OCI-LY1 (cell line): ENCODE measurements at regions not wholly inside any gene's neighbourhood (a gene's known extent, or its start where the extent isn't known, plus 50 kb on each side); places are given as distances from the start of the nearest gene placed in this dataset.

Source experiments
- H2AFZ ChIP-seq: fragments of 200-600 bp; sonication (generic), shearing (Covaris generic); 2 replicates; pipeline ENCODE4 v1.6.0; 2014; ENCODE audit warnings: antibody characterized with exemption, mild to moderate bottlenecking, low read length
- H3F3A ChIP-seq: fragments of 200-600 bp; sonication (generic), shearing (Covaris generic); 2 replicates; pipeline ENCODE4 v1.6.0; 2014; ENCODE audit warnings: mild to moderate bottlenecking, antibody characterized with exemption, low read length, moderate library complexity; ENCODE audit not compliant: insufficient read depth
- H3K27ac ChIP-seq: fragments of 200-600 bp; sonication (generic); 2 replicates; pipeline ENCODE4 v1.5.1; 2014; ENCODE audit warnings: low read length, mixed run types, mild to moderate bottlenecking, low read depth; ENCODE audit not compliant: poor library complexity, severe bottlenecking
- H3K27me3 ChIP-seq: fragments of 200-600 bp; sonication (generic); 2 replicates; pipeline ENCODE4 v1.6.0; 2014; ENCODE audit warnings: antibody characterized with exemption, mild to moderate bottlenecking, low read length, moderate library complexity; ENCODE audit not compliant: insufficient read depth
- H3K36me3 ChIP-seq: fragments of 200-600 bp; sonication (generic); 2 replicates; pipeline ENCODE4 v1.6.1; 2014; ENCODE audit warnings: mild to moderate bottlenecking, antibody characterized with exemption, low read length, moderate library complexity, mixed read lengths; ENCODE audit not compliant: insufficient read depth
- H3K4me1 ChIP-seq: fragments of 200-600 bp; sonication (generic); 2 replicates; pipeline ENCODE4 v1.5.1; 2014; ENCODE audit warnings: mild to moderate bottlenecking, low read length, moderate library complexity; ENCODE audit not compliant: insufficient read depth, severe bottlenecking
- H3K4me2 ChIP-seq: fragments of 200-600 bp; sonication (generic), shearing (Covaris generic); 2 replicates; pipeline ENCODE4 v1.6.1; 2014; ENCODE audit warnings: low read length
- H3K4me3 ChIP-seq: fragments of 200-600 bp; sonication (generic); 2 replicates; pipeline ENCODE4 v1.5.1; 2014; ENCODE audit warnings: low read length, low read depth, mild to moderate bottlenecking, mixed read lengths; ENCODE audit not compliant: poor library complexity, severe bottlenecking
- H3K79me2 ChIP-seq: fragments of 200-600 bp; shearing (Covaris generic); 2 replicates; pipeline ENCODE4 v1.6.1; 2016; ENCODE audit warnings: mixed run types, low read length, mixed read lengths; ENCODE audit not compliant: insufficient read depth
- H3K9ac ChIP-seq: fragments of 200-600 bp; sonication (generic), shearing (Covaris generic); 2 replicates; pipeline ENCODE4 v1.6.1; 2014; ENCODE audit warnings: mild to moderate bottlenecking, low read length, mixed read lengths
- H3K9me2 ChIP-seq: fragments of 200-600 bp; sonication (generic), shearing (Covaris generic); 2 replicates; pipeline ENCODE4 v1.6.1; 2014; ENCODE audit warnings: low read depth, mild to moderate bottlenecking, low read length, mixed read lengths
- H3K9me3 ChIP-seq: fragments of 200-600 bp; shearing (Covaris generic); 2 replicates; pipeline ENCODE4 v1.6.1; 2014; ENCODE audit warnings: low read length, mixed read lengths
- H4K20me1 ChIP-seq: fragments of 200-600 bp; sonication (generic), shearing (Covaris generic); 2 replicates; pipeline ENCODE4 v1.6.0; 2016; ENCODE audit warnings: mild to moderate bottlenecking, low read length; ENCODE audit not compliant: insufficient read depth
- CTCF ChIP-seq: fragments of 200-600 bp; sonication (generic), shearing (Covaris generic); IDR thresholded peaks from 2 replicates; pipeline ENCODE4 v1.5.1; 2017; ENCODE audit warnings: mild to moderate bottlenecking, antibody characterized with exemption, low read length, moderate library complexity, mixed read lengths
- EZH2 ChIP-seq: fragments of 200-600 bp; sonication (generic), shearing (Covaris generic); IDR thresholded peaks from 2 replicates; pipeline ENCODE4 v1.8.0; 2017; ENCODE audit warnings: borderline replicate concordance, mixed run types, mild to moderate bottlenecking, antibody characterized with exemption, low read length, moderate library complexity, mixed read lengths

GRCh38 chr2:35461406-35461805 lies 894.2 kb upstream of the CRIM1 start:
- Histone ChIP-seq H3K36me3 (no peaks in the 10 kb centered on the region), H3K79me2 (no peaks in the 10 kb centered on the region), H3K4me1 (no peaks in the 10 kb centered on the region), H3K9me2 (no peaks in the 10 kb centered on the region), H3K27ac (no peak overlapping the region), H3F3A (no peaks in the 10 kb centered on the region), H3K27me3 (no peaks in the 10 kb centered on the region), H3K4me3 (no peak overlapping the region), H3K9ac (no peak overlapping the region), H3K4me2 (no peak overlapping the region), H2AFZ (no peak overlapping the region), H3K9me3 (no peaks in the 10 kb centered on the region), H4K20me1 (no peaks in the 10 kb centered on the region)
- TF ChIP-seq EZH2 (no peak), CTCF (no peak)

GRCh38 chr2:35454966-35455638 lies 900.5 kb upstream of the CRIM1 start:
- no peak for TF ChIP-seq EZH2
- Histone ChIP-seq H3K9me2 (no peaks in the 10 kb centered on the region), H2AFZ (no peak overlapping the region), H3K9me3 (no peaks in the 10 kb centered on the region), H3K4me1 (no peaks in the 10 kb centered on the region), H3K36me3 (no peaks in the 10 kb centered on the region), H3F3A (no peaks in the 10 kb centered on the region), H3K4me2 (no peak overlapping the region), H3K4me3 (no peak overlapping the region), H4K20me1 (no peaks in the 10 kb centered on the region), H3K27me3 (no peaks in the 10 kb centered on the region), H3K27ac (no peak overlapping the region), H3K79me2 (no peaks in the 10 kb centered on the region), H3K9ac (no peak overlapping the region)

- no peaks in the 10 kb centered on the region for H3F3A ChIP-seq
- no peaks in the 10 kb centered on the region for H3K9me2 ChIP-seq
- no peak overlapping the region for H3K9ac ChIP-seq
- no peaks in the 10 kb centered on the region for H3K4me1 ChIP-seq
- no peaks in the 10 kb centered on the region for H4K20me1 ChIP-seq
- no peak overlapping the region for H3K4me3 ChIP-seq
- no peaks in the 10 kb centered on the region for H3K27me3 ChIP-seq
- H3K36me3 ChIP-seq, result no peaks in the 10 kb centered on the region
- TF ChIP-seq EZH2 (no peak), CTCF (no peak)
- no peak overlapping the region for H3K27ac ChIP-seq
- H3K9me3 ChIP-seq, result no peaks in the 10 kb centered on the region
- no peak overlapping the region for H3K4me2 ChIP-seq
- no peaks in the 10 kb centered on the region for H3K79me2 ChIP-seq
- H2AFZ ChIP-seq, result no peak overlapping the region
Measured at GRCh38 chr2:35447821-35448220, 907.8 kb upstream of the CRIM1 start.

- H3K27ac ChIP-seq, result no peak overlapping the region
- no peaks in the 10 kb centered on the region for H3K27me3 ChIP-seq
- H3K9me3 ChIP-seq, result no peaks in the 10 kb centered on the region
- no peaks in the 10 kb centered on the region for H3K9me2 ChIP-seq
- no peaks in the 10 kb centered on the region for H3K79me2 ChIP-seq
- no peaks in the 10 kb centered on the region for H4K20me1 ChIP-seq
- no peaks in the 10 kb centered on the region for H3K36me3 ChIP-seq
- no peaks in the 10 kb centered on the region for H3F3A ChIP-seq
- H3K9ac ChIP-seq, result no peak overlapping the region
- no peak overlapping the region for H3K4me3 ChIP-seq
- no peaks in the 10 kb centered on the region for H3K4me1 ChIP-seq
- no peak overlapping the region for H3K4me2 ChIP-seq
- TF ChIP-seq EZH2, result no peak
- no peak for TF ChIP-seq CTCF
- H2AFZ ChIP-seq, result no peak overlapping the region
Measured at GRCh38 chr2:35447215-35447614, 908.4 kb upstream of the CRIM1 start.
